ENCODE measurements at regions not wholly inside any gene's neighbourhood (a gene's known extent, or its start where the extent isn't known, plus 50 kb on each side); places are given as distances from the start of the nearest gene placed in this dataset.

DNA sequence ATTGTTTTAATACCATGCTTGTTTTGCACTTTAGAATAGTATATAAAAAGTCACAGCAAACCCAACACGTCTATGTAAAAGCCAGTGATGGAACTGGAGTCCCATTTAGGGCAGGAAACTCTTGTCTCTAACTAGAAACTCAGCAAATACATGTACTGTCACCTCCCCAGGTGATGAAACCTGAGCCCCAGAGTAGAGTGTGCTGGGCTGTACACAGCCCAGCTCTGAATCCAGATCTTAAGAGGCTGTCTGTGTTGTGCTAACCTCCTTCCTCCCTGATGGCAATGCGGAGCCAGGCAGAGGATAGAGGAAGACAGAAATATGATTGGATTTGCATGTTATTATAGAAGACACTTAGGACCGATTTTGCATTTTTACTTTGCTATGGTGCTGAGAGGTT is 317.5 kb upstream of the TRIB2 start:
- TF ChIP-seq, protein P1, sequence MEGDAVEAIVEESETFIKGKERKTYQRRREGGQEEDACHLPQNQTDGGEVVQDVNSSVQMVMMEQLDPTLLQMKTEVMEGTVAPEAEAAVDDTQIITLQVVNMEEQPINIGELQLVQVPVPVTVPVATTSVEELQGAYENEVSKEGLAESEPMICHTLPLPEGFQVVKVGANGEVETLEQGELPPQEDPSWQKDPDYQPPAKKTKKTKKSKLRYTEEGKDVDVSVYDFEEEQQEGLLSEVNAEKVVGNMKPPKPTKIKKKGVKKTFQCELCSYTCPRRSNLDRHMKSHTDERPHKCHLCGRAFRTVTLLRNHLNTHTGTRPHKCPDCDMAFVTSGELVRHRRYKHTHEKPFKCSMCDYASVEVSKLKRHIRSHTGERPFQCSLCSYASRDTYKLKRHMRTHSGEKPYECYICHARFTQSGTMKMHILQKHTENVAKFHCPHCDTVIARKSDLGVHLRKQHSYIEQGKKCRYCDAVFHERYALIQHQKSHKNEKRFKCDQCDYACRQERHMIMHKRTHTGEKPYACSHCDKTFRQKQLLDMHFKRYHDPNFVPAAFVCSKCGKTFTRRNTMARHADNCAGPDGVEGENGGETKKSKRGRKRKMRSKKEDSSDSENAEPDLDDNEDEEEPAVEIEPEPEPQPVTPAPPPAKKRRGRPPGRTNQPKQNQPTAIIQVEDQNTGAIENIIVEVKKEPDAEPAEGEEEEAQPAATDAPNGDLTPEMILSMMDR (conservative IDR thresholded peaks at IDR 0.05; ENCODE audit: low read depth, low read length): no peak
- no peak for DNase-seq (ENCODE audit: low read depth)
- no peak overlapping the region for H3K4me3 ChIP-seq (ENCODE audit: low read depth, low read length)

DNA sequence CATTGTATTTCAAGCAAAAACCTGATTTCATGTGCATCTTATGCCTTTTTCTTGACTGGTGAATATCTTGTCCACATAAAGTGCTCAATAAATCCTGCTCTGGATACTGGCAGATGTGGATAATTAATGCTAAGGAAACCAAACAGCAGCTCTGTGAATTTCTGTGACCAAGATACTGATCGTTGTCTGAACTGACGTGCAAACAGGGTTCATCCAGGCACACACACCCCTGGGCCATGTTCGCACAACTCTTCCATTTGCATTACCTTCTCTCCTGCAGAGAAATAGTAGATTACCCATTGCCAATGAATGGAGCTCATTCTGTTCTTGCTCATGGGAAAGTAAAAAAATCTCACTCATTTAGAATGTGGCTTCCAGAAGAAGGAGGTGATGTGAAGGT is 316.2 kb upstream of the TRIB2 start:
- no peak for DNase-seq (ENCODE audit: low read depth)
- no peak overlapping the region for H3K4me3 ChIP-seq (ENCODE audit: low read depth, low read length)
- TF ChIP-seq, protein P1 (conservative IDR thresholded peaks at IDR 0.05; ENCODE audit: low read depth, low read length): no peak

DNA sequence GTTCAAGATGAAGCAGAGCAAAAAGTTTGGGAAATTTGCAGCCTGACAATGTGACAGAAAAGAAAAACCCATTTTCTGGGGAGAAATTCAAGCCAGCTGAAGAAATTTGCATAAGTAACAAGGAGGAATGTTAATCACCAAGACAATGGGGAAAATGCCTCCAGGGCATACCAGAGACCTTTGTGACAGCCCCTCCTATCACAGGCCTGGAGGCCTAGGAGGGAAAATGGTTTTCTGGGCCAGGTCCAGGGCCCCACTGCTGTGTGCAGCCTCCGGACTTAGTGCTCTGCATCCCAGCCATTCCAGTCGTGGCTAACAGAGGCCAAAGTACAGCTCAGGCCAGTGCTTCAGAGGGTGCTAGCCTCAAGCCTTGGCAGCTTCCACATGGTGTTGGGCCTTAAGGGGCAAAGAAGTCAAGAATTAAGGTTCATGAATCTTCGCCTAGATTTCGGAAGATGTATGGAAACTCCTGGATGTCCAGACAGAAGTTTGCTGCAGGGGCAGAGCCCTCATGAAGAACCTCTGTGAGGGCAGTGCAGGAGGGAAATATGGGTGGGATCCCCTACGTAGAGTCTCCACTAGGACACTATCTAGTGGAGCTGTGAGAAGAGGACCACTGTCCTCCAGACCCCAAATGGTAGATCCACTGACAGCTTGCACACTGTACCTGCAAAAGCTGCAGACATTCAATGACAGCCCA is 314.1 kb upstream of the TRIB2 start:
- TF ChIP-seq, protein P1 (conservative IDR thresholded peaks at IDR 0.05; ENCODE audit: low read depth, low read length): no peak
- DNase-seq (ENCODE audit: low read depth): no peak
- no peak overlapping the region for H3K4me3 ChIP-seq (ENCODE audit: low read depth, low read length)

DNA sequence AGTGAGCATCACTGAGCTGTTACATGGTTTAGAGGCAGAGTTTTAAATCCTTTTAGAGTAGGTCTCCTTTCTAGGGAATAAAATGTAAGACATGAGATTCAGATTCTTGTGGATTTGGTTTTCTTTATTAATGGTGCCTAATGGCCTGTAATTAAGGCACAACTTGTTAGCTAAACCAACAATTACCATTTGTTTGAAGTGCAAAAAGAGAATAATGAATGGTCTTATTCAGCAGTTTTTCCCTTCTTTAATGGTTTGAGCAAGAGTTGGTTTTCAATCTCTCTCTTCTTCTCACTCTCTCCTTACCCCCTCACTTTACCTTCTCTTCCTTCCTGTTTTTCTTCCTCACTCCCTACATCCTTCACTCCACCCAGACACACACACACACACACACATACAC is 312.2 kb upstream of the TRIB2 start:
- TF ChIP-seq, protein P1 (conservative IDR thresholded peaks at IDR 0.05; ENCODE audit: low read depth, low read length): no peak
- no peak overlapping the region for H3K4me3 ChIP-seq (ENCODE audit: low read depth, low read length)
- DNase-seq (ENCODE audit: low read depth): no peak

DNA sequence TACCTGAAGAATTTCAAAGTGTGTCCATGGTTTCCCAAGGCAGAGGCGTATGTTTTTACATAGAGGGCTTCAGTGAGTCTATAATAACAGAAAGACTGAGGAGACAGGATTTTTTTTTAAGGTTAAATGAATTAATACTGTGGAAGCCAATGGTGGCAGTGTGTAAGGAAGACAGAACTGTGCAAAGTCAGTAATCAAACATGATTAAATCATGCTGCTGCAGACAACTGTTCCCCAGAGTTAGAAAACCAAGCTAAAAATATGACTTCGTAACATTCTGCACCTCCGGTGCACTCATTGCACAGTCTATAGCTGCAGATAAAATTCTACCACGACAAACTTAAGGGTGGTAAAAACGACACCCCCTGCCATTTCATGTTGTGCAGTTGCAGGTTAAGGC is 309.6 kb upstream of the TRIB2 start:
- no peak for DNase-seq (ENCODE audit: low read depth)
- H3K4me3 ChIP-seq (ENCODE audit: low read depth, low read length): no peak overlapping the region
- TF ChIP-seq, protein P1 (conservative IDR thresholded peaks at IDR 0.05; ENCODE audit: low read depth, low read length): no peak

DNA sequence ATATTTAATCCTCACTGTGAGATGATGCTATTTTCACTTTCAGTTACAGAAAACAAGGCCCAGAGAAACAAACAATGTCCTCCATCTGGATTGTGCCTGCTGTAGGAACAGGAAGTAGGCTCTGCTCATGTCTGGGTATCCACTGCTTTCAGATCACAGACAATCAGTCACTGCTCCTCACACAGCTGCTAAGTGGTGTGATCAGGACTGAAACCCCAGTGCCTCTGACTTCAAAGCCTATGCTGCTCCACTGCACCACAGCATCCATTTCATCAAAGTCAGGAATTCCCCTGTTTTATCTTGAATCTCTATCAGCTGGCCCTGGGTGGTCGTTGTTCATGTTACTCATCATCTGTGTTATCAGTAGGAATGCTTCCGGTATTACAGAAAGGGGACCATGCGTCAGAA is 303.8 kb upstream of the TRIB2 start:
- TF ChIP-seq, protein P1 (conservative IDR thresholded peaks at IDR 0.05; ENCODE audit: low read depth, low read length): no peak
- no peak for DNase-seq (ENCODE audit: low read depth)
- H3K4me3 ChIP-seq (ENCODE audit: low read depth, low read length): no peak overlapping the region

DNA sequence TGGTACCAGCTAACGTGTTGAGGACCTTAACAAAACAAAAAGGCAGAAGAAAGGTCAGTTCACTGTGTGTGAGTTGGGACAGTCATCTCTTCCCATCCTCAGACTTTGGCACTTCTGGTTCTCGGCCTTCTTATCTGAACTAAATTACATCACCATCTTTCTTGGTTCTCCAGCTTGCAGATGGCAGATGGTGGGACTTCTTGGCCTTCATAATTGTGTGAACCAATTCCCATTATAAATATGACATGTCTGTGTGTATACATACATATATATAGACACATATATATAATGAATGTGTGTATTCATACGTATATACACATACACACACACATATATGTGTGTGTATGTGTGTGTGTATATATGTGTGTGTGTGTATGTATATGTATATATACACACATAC is 301.2 kb upstream of the TRIB2 start:
- TF ChIP-seq, protein P1 (conservative IDR thresholded peaks at IDR 0.05; ENCODE audit: low read depth, low read length): no peak
- H3K4me3 ChIP-seq (ENCODE audit: low read depth, low read length): no peak overlapping the region
- no peak for DNase-seq (ENCODE audit: low read depth)

All from epithelial cell of proximal tubule (primary cell).